ENCODE measurements at regions not wholly inside any gene's neighbourhood (a gene's known extent, or its start where the extent isn't known, plus 50 kb on each side); places are given as distances from the start of the nearest gene placed in this dataset.
"Not testable (repeated sequence)": the region's sequence is repeated elsewhere in the genome, so short reads cannot be mapped to it uniquely, and the experiment has no call there.

DNA sequence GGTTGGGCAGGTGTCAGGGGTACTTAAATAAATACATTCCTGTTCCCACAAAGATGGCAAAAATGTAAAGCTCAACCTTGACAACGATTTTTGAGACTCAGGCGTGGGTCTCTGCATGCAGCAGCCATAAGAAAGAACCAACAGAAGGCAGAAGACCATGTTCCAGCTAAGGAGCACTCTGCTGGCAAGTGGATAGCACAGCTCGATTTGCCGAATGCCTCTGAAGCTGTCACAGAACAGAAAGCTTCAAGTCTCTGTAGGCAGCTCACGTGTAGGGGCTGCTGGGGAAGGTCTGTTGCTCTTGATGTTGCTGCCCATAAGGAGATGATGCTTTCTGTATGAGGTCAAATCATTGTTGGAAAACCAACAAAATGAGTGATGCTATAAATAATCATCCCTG, 119.6 kb upstream of the GRIN3A start:
- Mint-ChIP-seq H3K27ac (no peak overlapping the region), H3K36me3 (ENCODE audit: low read depth) (no peaks in the 10 kb centered on the region), H3K27me3 (no peaks in the 10 kb centered on the region), H3K4me1 (ENCODE audit: low read depth) (no peaks in the 10 kb centered on the region), H3K9me3 (no peaks in the 10 kb centered on the region), H3K4me3 (no peak overlapping the region)

DNA sequence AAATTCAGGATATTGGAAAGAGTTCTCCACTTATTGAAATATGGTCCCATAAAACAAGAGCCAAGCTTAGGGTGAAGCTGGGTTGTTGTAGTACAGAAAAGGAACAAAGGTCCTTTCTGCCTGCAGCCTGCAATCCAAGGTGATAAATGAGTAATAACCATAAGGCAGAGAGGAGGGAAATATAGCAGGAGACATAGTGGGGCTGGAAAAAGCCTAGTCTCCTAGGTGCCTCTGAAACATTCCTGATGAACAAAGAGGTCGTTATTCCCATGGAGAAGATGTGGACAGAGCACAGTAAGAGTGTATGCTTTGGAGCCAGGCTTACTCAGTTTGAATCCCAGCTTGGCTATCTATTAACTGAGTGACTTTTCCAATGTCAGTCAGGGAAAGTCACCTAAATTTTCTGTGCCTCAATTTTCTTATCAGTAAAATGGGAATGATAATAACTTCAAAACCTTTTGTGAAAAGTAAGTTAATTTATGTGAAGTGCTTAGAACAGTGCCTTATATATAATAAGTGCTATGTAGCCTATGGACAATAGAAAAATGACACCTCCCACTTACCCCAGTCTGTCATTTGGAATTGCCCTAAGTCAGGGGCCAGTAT, 110.8 kb upstream of the GRIN3A start:
- no peak overlapping the region for H3K27ac Mint-ChIP-seq
- no peaks in the 10 kb centered on the region for H3K4me1 Mint-ChIP-seq (ENCODE audit: low read depth)
- no peaks in the 10 kb centered on the region for H3K27me3 Mint-ChIP-seq
- H3K36me3 Mint-ChIP-seq (ENCODE audit: low read depth): no peaks in the 10 kb centered on the region
- H3K4me3 Mint-ChIP-seq: no peak overlapping the region
- no peaks in the 10 kb centered on the region for H3K9me3 Mint-ChIP-seq

DNA sequence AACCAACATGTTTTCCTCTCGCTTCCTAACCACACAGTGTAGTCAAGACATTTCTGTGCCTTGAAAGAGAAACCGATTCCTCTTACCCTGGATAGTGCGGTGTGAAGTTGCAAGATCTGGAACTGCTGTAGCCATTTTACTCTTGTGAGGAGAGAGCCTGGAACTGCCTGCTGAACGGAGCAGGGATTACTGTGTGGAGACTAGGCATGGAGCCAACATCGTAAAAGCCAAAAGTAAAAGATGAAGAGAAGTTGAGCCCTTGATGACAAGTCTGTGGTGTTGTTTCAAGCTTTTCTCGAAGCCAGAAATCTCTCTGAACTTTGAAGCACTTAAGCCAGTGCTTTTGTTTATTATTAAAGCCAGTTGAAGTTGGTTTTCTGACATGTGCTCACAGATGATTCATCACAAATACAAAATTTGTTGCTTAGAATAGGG, 110.1 kb upstream of the GRIN3A start:
- no peak overlapping the region for H3K4me3 Mint-ChIP-seq
- no peak overlapping the region for H3K27ac Mint-ChIP-seq
- no peaks in the 10 kb centered on the region for H3K27me3 Mint-ChIP-seq
- H3K36me3 Mint-ChIP-seq (ENCODE audit: low read depth): no peaks in the 10 kb centered on the region
- H3K4me1 Mint-ChIP-seq (ENCODE audit: low read depth): no peaks in the 10 kb centered on the region
- no peaks in the 10 kb centered on the region for H3K9me3 Mint-ChIP-seq

DNA sequence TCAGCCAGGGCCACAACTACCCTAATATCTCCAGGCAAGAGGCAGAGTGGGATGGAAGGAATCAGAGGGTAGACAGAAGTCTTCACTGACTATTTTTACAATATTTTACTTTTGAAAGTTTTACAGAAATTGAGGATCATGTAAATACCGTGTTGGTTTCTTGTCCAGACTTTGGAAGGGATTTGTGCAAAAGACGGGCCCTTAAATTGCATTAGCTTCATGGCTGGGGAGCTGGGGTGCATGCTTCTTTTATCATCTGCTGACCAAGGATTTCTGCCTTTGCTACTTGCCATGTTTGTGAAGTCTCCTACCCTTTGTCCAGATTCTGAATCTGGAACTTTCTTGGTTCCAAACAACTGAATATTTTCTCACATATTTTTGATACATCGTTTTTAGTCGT, 107.7 kb upstream of the GRIN3A start:
- no peak overlapping the region for H3K27ac Mint-ChIP-seq
- no peaks in the 10 kb centered on the region for H3K4me1 Mint-ChIP-seq (ENCODE audit: low read depth)
- H3K36me3 Mint-ChIP-seq (ENCODE audit: low read depth): no peaks in the 10 kb centered on the region
- H3K4me3 Mint-ChIP-seq: no peak overlapping the region
- no peaks in the 10 kb centered on the region for H3K27me3 Mint-ChIP-seq
- no peaks in the 10 kb centered on the region for H3K9me3 Mint-ChIP-seq

- Mint-ChIP-seq H3K9me3 (no peaks in the 10 kb centered on the region), H3K4me3 (no peak overlapping the region), H3K27ac (no peak overlapping the region), H3K4me1 (ENCODE audit: low read depth) (no peaks in the 10 kb centered on the region), H3K27me3 (no peaks in the 10 kb centered on the region), H3K36me3 (ENCODE audit: low read depth) (no peaks in the 10 kb centered on the region)
Observed at GRCh38 chr9:101840694-101841188, 102.3 kb upstream of the GRIN3A start.

DNA sequence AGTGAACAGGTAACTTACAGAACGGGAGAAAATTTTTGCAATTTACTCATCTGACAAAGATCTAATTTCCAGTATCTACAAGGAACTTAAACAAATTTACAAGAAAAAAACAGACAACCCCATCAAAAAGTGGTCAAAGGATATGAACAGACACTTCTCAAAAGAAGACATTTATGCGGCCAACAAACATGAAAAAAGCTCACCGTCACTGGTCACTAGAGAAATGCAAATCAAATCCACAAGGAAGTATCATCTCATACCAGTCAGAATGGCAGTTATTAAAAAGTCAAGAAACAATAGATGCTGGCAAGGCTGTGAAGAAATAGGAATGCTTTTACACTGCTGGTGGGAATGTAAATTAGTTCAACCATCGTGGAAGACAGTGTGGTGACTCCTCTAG, 100.5 kb upstream of the GRIN3A start:
- H3K4me3 Mint-ChIP-seq; H3K9me3 Mint-ChIP-seq; H3K4me1 Mint-ChIP-seq (ENCODE audit: low read depth); H3K36me3 Mint-ChIP-seq (ENCODE audit: low read depth); H3K27me3 Mint-ChIP-seq; H3K27ac Mint-ChIP-seq: not testable (repeated sequence)

- no peaks in the 10 kb centered on the region for H3K36me3 Mint-ChIP-seq (ENCODE audit: low read depth)
- H3K4me1 Mint-ChIP-seq (ENCODE audit: low read depth): no peaks in the 10 kb centered on the region
- no peak overlapping the region for H3K4me3 Mint-ChIP-seq
- H3K27me3 Mint-ChIP-seq: no peaks in the 10 kb centered on the region
- peaks cover 3% of the 10 kb centered on the region for H3K9me3 Mint-ChIP-seq
- H3K27ac Mint-ChIP-seq: no peak overlapping the region
Observed at GRCh38 chr9:101836021-101836420, 97.6 kb upstream of the GRIN3A start.

DNA sequence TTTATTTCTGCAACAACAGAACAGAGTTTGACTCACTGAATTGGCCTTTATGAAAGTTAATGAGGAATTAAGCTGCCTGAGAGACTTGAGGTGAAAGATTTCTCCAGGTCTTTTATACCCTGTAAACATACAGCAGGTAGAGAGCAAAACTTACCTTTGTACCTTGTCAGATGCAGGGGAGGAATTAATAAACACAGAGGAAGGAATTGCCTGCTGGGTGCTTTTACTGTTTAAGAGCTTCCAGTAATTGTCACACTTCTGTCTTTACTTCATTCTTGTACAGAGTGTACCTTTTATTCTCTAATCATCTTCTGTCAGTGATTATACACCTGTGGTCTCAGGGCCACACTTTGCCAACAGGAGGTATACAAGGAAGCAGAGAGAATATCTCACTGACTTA, 94.0 kb upstream of the GRIN3A start:
- no peak overlapping the region for H3K4me3 Mint-ChIP-seq
- peaks cover 3% of the 10 kb centered on the region for H3K9me3 Mint-ChIP-seq
- H3K36me3 Mint-ChIP-seq (ENCODE audit: low read depth): no peaks in the 10 kb centered on the region
- H3K27me3 Mint-ChIP-seq: peaks cover 4% of the 10 kb centered on the region
- no peaks in the 10 kb centered on the region for H3K4me1 Mint-ChIP-seq (ENCODE audit: low read depth)
- no peak overlapping the region for H3K27ac Mint-ChIP-seq

DNA sequence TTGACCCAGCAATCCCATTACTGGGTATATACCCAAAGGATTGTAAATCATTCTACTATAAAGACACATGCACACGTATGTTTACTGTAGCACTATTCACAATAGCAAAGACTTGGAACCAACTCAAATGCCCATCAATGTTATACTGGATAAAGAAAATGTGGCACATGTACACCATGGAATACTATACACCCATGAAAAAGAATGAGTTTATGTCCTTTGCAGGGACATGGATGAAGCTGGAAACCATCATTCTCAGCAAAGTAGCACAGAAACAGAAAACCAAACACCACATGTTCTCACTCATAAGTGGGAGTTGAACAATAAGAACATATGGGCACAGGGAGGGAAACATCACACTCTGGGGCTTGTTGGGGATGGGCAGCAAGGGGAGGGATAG, 83.0 kb upstream of the GRIN3A start:
- not testable (repeated sequence) for H3K4me1 Mint-ChIP-seq (ENCODE audit: low read depth); H3K27ac Mint-ChIP-seq; H3K9me3 Mint-ChIP-seq; H3K36me3 Mint-ChIP-seq (ENCODE audit: low read depth); H3K4me3 Mint-ChIP-seq; H3K27me3 Mint-ChIP-seq

GRCh38 chr9:101820983-101821382, 82.5 kb upstream of the GRIN3A start:
- not testable (repeated sequence) for H3K27me3 Mint-ChIP-seq; H3K4me1 Mint-ChIP-seq (ENCODE audit: low read depth); H3K9me3 Mint-ChIP-seq; H3K4me3 Mint-ChIP-seq; H3K27ac Mint-ChIP-seq; H3K36me3 Mint-ChIP-seq (ENCODE audit: low read depth)

DNA sequence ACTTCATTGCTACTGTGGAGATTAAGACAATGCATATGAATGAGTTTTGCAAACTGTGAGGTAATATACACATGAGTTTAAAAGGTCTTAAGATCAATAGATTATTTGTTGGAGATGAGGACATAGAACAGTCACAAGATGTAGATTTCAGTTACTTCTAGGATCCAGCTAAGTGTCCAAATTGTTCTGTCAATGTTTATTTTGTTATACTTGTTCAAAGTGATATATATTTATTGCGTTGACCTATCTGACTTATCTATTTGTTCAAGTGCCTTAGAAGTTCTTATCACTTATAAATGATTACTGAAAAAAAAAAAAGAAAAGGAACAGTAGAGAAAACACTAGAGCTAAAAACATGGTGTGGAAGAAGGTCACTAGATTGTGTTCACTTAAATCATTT, 75.6 kb upstream of the GRIN3A start:
- no peak overlapping the region for H3K27ac Mint-ChIP-seq
- no peak overlapping the region for H3K4me3 Mint-ChIP-seq
- peaks cover 7% of the 10 kb centered on the region for H3K27me3 Mint-ChIP-seq
- H3K9me3 Mint-ChIP-seq: peaks cover 4% of the 10 kb centered on the region
- H3K4me1 Mint-ChIP-seq (ENCODE audit: low read depth): no peaks in the 10 kb centered on the region
- no peaks in the 10 kb centered on the region for H3K36me3 Mint-ChIP-seq (ENCODE audit: low read depth)

DNA sequence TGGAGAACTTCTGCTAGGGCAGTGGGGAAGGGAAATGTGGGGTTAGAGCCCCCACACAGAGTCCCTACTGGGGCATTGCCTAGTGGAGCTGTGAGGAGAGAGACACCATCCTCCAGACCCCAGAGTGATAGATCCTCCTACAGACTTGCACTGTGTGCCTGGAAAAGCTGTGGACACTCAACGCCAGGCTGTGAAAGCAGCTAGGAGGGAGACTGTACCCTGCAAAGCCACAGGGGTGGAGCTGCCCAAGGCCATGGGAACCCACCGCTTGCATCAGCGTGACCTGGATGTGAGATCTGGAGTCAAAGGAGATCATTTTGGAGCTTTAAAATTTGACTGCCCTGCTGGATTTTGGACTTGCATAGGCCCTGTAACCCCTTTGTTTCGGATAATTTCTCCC, 69.4 kb upstream of the GRIN3A start:
- H3K27me3 Mint-ChIP-seq; H3K4me1 Mint-ChIP-seq (ENCODE audit: low read depth); H3K36me3 Mint-ChIP-seq (ENCODE audit: low read depth); H3K9me3 Mint-ChIP-seq; H3K4me3 Mint-ChIP-seq; H3K27ac Mint-ChIP-seq: not testable (repeated sequence)

GRCh38 chr9:101796044-101796443, 57.6 kb upstream of the GRIN3A start:
- peaks cover 6% of the 10 kb centered on the region for H3K27me3 Mint-ChIP-seq
- no peaks in the 10 kb centered on the region for H3K4me1 Mint-ChIP-seq (ENCODE audit: low read depth)
- no peaks in the 10 kb centered on the region for H3K9me3 Mint-ChIP-seq
- H3K36me3 Mint-ChIP-seq (ENCODE audit: low read depth): no peaks in the 10 kb centered on the region
- H3K27ac Mint-ChIP-seq: no peak overlapping the region
- no peak overlapping the region for H3K4me3 Mint-ChIP-seq

DNA sequence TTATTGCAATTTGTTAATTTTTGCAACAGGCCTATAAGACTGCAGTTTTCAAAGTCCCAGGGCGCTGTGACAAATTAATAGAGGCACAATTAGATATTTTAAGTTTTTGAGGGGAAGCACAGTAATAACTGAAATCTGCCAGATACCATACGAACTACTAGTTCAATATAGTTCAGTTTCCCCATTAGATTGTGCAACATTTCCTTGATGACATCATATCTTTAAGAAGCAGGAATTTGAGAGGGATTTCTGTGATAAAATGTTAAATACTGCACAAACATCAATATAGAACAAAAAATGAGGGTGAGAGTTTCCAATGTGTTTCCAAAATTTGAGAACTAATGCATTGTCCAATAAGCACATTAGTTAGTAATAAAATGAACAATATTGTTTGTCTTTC, 56.7 kb upstream of the GRIN3A start:
- Mint-ChIP-seq H3K36me3 (ENCODE audit: low read depth) (no peaks in the 10 kb centered on the region), H3K4me1 (ENCODE audit: low read depth) (no peaks in the 10 kb centered on the region), H3K4me3 (no peak overlapping the region), H3K27ac (no peak overlapping the region), H3K27me3 (peaks cover 6% of the 10 kb centered on the region), H3K9me3 (no peaks in the 10 kb centered on the region)

- Mint-ChIP-seq H3K4me3 (no peak overlapping the region), H3K36me3 (ENCODE audit: low read depth) (no peaks in the 10 kb centered on the region), H3K4me1 (ENCODE audit: low read depth) (no peaks in the 10 kb centered on the region), H3K27ac (no peak overlapping the region), H3K27me3 (peaks cover 6% of the 10 kb centered on the region), H3K9me3 (no peaks in the 10 kb centered on the region)
Observed at GRCh38 chr9:101792475-101792874, 54.0 kb upstream of the GRIN3A start.

DNA sequence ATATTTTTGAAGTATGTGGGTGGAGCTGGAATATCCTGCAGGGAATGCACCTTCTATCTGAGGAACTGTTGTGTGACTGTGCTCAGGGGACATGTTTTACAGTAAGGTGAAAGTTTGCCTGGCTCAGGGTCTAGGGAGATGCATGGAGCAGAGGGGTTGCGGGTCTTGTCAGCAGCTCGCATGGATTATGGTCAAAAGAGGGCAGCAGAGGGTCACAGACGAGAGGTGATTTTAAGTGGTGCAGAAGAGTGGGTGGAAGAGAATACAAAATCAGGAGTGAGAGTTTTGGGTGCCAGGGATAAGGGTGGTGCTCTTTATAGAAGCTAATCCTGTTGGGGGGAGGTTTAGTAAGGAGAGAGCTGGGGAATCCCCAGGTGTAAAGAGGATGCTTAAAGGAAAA, 53.5 kb upstream of the GRIN3A start:
- H3K27ac Mint-ChIP-seq: no peak overlapping the region
- H3K36me3 Mint-ChIP-seq (ENCODE audit: low read depth): no peaks in the 10 kb centered on the region
- H3K9me3 Mint-ChIP-seq: no peaks in the 10 kb centered on the region
- H3K27me3 Mint-ChIP-seq: peaks cover 6% of the 10 kb centered on the region
- H3K4me1 Mint-ChIP-seq (ENCODE audit: low read depth): no peaks in the 10 kb centered on the region
- H3K4me3 Mint-ChIP-seq: no peak overlapping the region

Measured in stimulated activated naive CD8-positive, alpha-beta T cell treated with anti-CD3 and anti-CD28 coated beads, Interleukin-15, Interleukin-2, amounts not matched to agents 100 ng/mL and 50 ng/mL, for 24 hours (primary cell).